DMS79 treated with DMSO at 0.1 percent for 48 hours (cell line): ENCODE measurements at regions not wholly inside any gene's neighbourhood (a gene's known extent, or its start where the extent isn't known, plus 50 kb on each side); places are given as distances from the start of the nearest gene placed in this dataset.

Experiments used
- DNase-seq: peaks from one replicate; lab custom pipeline; 2025; lab: John Stamatoyannopoulos, UW

DNA sequence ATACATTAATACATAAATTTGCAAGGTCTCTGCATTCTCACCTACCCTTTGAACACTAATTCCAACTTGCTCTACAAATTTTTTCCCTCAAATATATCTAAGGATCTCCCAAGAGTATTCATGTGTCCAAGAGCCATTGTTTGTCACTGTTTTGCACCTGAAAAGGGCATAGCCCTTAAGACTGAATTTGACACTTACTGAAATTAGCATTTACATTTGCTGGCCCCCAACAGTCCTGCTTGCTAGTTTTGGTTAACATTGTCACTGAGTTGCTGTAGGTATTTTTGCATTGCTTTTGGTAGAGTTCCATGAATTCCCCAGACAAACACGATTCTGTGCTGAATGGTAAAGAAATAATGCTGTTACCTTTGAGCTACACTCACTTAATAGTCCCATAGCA lies 57.3 kb downstream of the KCNA4 start:
- no peak for DNase-seq

DNA sequence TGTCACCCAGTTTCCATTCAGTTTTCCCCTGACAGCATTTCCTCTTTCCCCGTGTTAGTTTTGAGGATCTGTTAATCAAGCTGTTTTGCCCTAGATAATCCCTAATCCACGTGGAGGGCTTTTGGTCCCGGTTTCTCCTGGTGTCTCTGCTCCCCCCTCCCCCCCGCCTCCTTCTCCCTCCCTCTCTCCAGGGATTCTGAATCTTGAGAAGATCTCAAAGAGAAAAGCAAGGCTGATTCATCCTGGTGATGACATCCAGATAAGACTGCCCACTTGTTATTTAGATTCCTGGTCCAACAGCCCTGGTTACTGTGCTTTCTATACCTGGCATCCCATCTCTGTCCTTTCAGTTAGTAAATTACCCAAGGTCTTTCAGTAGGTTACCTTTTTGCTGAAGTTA lies 59.4 kb downstream of the KCNA4 start:
- DNase-seq: no peak

- no peak for DNase-seq
Measured at GRCh38 chr11:29956076-29956556, 60.7 kb downstream of the KCNA4 start.

GRCh38 chr11:29943347-29943746 lies 73.5 kb downstream of the KCNA4 start:
- no peak for DNase-seq

DNA sequence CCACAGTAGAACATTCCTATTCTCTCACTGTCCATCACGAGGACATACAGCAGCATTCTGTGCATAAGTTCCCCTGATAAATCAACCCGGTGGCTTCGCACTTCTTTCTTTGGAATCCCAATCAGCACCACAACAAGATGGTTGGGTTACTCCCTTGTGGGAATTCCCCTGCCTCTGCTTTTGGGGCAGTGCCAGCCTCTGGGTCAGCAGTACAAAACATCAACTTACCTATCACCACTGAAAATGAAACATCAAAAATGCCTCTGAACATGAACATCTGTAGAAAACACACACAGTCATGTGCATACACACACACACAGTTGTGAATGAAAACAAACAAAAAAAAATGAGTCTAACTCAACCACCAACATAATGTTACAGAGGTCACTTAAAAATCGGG lies 79.3 kb downstream of the KCNA4 start:
- no peak for DNase-seq

DNA sequence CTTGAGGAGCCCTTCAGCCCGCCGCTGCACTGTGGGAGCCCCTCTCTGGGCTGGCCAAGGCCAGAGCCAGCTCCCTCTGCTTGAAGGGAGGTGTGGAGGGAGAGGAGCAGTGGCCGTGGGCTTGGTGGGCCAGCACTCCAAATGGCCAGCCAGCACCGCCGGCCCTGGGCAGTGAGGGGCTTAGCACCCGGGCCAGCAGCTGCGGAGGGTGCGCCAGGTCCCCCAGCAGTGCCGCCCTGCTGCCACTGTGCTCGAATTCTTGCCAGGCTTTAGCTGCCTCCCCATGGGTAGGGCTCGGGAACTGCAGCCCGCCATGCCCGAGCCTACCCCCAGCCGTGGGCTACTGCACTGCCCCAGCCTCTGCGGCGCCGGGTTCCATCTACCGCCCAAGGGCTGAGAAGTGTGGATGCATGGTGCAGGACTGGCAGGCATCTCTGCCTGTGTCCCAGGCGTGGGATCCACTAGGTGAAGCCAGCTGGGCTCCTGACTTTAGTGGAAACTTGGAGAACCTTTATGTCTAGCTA lies 82.7 kb downstream of the KCNA4 start:
- DNase-seq: no peak

GRCh38 chr11:29916040-29916439 lies 100.8 kb downstream of the KCNA4 start:
- DNase-seq: no peak

- DNase-seq: no peak
Measured at GRCh38 chr11:29914203-29914930, 102.5 kb downstream of the KCNA4 start.

DNA sequence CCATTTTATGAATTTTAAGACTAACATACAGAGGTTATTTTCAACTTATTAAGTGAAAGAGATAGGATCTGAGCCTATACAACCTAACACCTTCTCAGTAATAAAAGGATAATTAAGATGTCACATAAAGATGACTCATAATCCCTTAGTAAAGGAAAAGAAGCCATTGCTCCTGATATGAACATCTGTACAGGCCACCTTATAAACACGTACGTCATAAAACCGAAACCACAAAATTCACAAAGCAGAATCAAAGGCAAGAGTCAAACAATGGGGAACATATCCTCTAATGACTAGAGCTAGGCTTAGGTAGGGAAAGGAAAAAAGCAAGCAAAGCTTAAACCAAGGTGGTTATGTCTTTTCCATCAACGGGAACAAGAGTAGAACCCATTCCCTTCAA lies 103.5 kb downstream of the KCNA4 start:
- no peak for DNase-seq

GRCh38 chr11:29900382-29900781 lies 116.4 kb downstream of the KCNA4 start:
- no peak for DNase-seq

GRCh38 chr11:29879560-29879959 lies 137.3 kb downstream of the KCNA4 start:
- DNase-seq: no peak

DNA sequence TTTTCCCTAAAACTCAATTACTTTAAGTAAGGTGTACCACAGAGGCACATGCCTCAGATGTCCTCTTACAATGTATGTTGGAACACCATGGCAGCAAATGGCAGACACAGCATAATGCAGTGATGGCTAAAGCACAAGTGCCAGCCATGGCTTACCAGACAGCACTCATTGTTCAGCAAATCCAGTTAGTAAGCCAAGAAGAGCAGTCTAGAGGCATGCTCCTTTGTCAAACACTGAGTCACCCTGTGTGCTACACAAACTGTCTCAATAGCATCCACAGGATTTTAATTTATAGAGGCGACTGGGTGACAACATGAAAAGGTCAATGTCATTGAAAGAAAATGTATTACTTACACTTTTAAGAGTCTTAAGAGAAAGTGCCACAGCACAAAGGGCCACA lies 140.6 kb downstream of the KCNA4 start:
- DNase-seq: no peak

DNA sequence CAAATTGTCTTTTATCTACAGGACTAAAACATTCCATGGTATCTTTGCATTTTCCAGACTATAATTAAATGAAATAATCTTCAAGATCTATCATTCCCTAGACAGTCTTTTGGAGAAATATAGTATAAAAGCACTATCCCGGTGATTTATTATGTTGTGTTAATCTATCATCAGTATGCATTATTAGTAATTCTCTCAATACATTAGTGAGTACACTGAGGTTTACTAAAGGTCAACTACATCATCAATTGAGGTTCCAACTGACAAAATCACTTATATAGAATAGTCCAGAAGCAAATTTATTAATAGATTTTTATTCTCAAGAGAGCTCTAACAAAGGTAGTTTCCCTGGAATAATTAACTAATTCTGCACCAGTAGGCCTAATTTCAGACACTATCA lies 169.6 kb downstream of the KCNA4 start:
- DNase-seq: no peak

DNA sequence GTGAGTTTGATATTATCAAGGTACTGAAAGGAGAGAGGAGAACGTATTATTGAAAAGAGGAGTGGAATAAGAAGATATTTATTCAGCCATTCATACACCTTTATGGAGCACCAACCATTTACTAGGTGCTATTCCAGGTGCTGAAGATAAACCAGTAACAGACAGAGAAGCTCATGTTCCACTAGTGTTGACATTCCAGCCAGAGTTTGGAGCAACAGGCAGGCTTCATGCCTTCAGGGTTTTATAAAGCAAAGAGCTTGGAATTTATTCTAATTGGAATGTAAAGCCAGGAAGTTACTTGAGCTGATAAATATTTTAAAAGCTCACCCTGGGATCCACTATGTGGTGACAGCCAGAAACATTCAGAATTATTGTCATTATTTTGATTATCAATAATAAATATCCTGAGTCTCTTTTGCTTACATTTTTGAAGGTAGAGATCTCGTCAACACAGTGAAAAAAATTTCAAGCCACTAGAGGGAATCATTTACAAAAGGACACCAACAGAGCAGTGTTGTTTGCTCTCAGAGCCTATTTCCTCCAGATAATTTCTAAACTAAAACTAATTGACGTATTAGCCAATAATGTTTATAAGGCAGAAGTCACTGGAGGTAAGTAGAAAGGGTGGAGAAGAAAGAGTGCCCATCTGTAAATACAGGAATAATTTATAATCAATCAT lies 172.0 kb downstream of the KCNA4 start:
- DNase-seq: no peak

DNA sequence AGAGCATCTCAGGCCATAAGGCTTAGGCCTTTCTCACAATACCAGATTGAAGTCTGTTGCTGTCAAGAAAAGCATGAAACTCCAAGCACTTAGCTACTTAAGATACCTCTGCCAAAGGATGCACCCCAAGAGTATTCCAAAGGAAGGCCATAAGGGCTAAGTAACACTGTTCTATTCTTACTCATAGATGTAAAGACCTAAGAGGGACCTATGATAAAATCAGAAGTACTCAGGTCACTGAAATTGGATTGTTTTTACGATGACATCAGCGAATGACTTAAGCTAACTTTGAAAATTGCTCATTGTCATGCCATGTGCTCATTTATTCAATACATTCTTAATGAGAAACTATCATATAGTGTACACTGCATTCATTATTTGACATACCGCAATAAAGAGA lies 172.8 kb downstream of the KCNA4 start:
- no peak for DNase-seq

DNA sequence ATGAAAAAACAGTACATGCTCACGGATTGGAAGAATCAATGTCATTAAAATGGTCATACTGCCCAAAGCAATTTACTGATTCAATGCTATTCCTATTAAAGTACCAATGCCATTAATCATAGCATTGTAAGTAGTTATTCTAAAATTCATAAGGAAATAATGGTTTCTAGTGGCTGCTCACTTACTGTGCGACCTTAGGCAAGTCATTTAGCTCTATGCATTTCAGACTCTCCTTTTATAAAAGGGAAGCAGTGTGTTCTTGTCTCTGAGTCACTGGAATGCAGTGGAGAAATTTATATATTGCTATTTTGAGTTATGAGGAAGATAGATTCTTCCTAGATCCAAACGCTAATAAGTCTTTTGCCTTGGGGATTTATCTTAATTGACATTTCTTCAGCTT lies 174.8 kb downstream of the KCNA4 start:
- no peak for DNase-seq

- DNase-seq: no peak
Measured at GRCh38 chr11:29826878-29827277, 190.0 kb downstream of the KCNA4 start.

GRCh38 chr11:29816359-29816758 lies 200.5 kb downstream of the KCNA4 start:
- DNase-seq: no peak

DNA sequence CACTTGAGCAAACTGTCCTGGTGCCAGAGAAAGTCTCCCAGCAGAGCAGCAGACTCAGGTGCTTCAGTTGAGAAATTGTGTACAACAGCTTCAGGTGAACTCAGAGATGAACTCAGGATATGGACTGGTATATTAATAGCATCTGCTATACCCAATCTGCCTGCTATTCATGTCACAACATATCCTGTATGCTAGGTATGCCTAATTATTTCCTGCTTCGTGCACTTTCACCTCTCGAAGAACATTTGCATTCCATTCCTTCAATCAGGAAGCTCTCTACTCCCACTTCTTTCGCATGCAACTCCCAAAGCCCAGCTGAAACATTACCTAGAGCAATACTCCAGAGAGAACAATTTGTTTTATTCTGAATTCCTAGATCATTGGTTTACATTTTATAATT lies 207.7 kb downstream of the KCNA4 start:
- no peak for DNase-seq

- no peak for DNase-seq
Measured at GRCh38 chr11:29802522-29802921, 214.3 kb downstream of the KCNA4 start.

- DNase-seq: no peak
Measured at GRCh38 chr11:29801561-29801960, 215.3 kb downstream of the KCNA4 start.

DNA sequence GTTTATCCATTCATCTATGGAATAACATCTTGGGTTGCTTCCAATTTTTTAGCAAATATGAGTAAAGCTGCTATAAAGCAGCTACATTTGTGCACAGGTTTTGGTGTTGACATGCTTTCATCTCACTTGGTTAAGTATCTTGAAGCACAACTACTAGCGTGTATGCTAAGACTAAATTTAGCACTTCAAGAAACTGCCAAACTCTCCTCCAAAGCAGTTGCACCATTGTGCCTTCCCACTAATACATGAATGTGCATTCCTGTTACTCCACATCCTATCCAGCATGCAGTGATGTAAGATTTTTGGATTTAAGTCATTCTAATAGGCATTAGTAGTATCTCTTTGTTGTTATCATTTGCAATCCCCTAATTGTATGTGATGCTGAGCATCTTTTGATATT lies 230.7 kb downstream of the KCNA4 start:
- no peak for DNase-seq

DNA sequence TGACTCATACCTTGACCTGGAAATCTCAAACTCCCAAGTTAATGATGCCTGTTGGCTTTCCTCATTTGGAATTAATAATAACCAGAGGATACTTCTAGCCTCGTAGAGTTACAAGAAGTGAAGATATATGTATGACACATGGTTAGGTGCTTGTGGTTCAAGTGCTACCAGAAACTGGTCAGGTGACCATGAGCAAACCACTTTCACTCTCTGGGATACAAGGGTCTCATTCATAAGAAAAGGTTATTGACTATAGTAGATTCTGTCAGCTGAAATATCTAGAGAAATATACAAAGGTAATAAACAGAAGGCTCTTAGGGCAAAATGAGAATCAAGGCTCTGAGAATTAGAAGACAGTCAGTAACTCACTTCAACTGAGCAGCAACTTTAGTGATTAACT lies 233.3 kb downstream of the KCNA4 start:
- no peak for DNase-seq

DNA sequence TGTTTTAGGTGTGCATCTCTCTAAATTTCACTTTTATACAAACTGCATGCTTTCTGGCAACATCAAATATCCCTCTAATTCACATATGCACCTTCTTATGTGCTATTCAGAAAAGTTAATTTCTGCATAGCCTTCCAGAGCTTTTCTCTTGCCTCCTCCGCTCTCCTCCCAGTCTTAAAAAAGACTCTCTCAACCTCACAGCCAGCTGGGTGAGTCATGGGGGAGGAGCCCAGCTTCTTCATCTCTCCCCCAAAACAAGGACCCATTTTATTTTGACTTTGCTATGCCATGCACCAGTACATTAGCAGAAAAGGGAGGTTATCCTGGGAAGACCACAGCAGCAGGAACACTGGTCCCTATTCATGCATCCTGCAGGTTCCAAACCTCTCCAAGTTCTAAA lies 234.4 kb downstream of the KCNA4 start:
- DNase-seq: no peak
